Heart left ventricle (tissue), 16 donors: ENCODE measurements at regions not wholly inside any gene's neighbourhood (a gene's known extent, or its start where the extent isn't known, plus 50 kb on each side); places are given as distances from the start of the nearest gene placed in this dataset.

Source experiments
- ATAC-seq, 4 donors: fragments of 200-7000 bp; cut with Tn5 transposase; one replicate each; pipeline ENCODE4 v1.9.1; 2020 to 2022; ENCODE audit warnings: moderate library complexity in 4 of 4, mild to moderate bottlenecking in 3 of 4, moderate number of reproducible peaks in 1 of 4
- DNase-seq, 5 donors: peaks; one replicate each; pipeline ENCODE4 v3.0.0-alpha.2; 2020
- H3K27ac ChIP-seq, 12 donors: fragments of 200-600 bp; sonication (generic) in 4 of 12; one replicate each; pipeline versions ENCODE4 v1.5.0 to v1.8.0; 2016 to 2022; ENCODE audit warnings: mild to moderate bottlenecking in 2 of 12
- H3K27me3 ChIP-seq, 9 donors: fragments of 200-600 bp; sonication (generic) in 2 of 9; one replicate each; pipeline versions ENCODE4 v1.5.1 to v1.8.0; 2016 to 2022; ENCODE audit warnings: mild to moderate bottlenecking in 3 of 9
- H3K36me3 ChIP-seq, 9 donors: fragments of 200-600 bp; sonication (generic) in 2 of 9; one replicate each; pipeline versions ENCODE4 v1.5.0 to v1.8.0; 2018 to 2022; ENCODE audit warnings: mild to moderate bottlenecking in 2 of 9
- H3K4me1 ChIP-seq, 12 donors: fragments of 200-600 bp; sonication (generic) in 4 of 12; one replicate each; pipeline versions ENCODE4 v1.5.0 to v1.8.0; 2016 to 2022; ENCODE audit warnings: mild to moderate bottlenecking in 3 of 12
- H3K4me3 ChIP-seq, 12 donors: fragments of 200-600 bp; sonication (generic) in 4 of 12; one replicate each; pipeline versions ENCODE4 v1.5.0 to v1.8.0; 2017 to 2022; ENCODE audit warnings: mild to moderate bottlenecking in 9 of 12, moderate library complexity in 4 of 12
- H3K9me3 ChIP-seq, 12 donors: fragments of 200-600 bp; sonication (generic) in 4 of 12; one replicate each; pipeline versions ENCODE4 v1.5.0 to v1.8.0; 2016 to 2022; ENCODE audit warnings: mild to moderate bottlenecking in 1 of 12
- CTCF ChIP-seq, 12 donors: fragments of 200-600 bp; sonication (generic) in 4 of 12; IDR thresholded peaks; one replicate each; pipeline versions ENCODE4 v1.5.0 to v1.8.0; 2018 to 2022; ENCODE audit warnings: antibody characterized with exemption in 12 of 12, mild to moderate bottlenecking in 5 of 12
- POLR2A ChIP-seq, 2 donors: fragments of 450-650 bp; IDR thresholded peaks; one replicate each; pipeline ENCODE4 v1.6.1; 2017; ENCODE audit warnings: antibody characterized with exemption in 2 of 2, mild to moderate bottlenecking in 2 of 2, moderate library complexity in 2 of 2
- WGBS, 4 donors: extraction: QIAGEN DNeasy Blood & Tissue Kit in 2 of 4; methylation state at CpG; one replicate each; pipeline versions ENCODE4 v1.1.5 to v1.1.7; 2013 to 2018; 5-methylcytosine and 5-hydroxymethylcytosine counted together
- intact Hi-C, 10 donors: fragments of 100-400 bp; cut with DNase I; formaldehyde crosslinking; loops; one replicate each; pipeline versions ENCODE4 v1.11.1 to v1.14.2; 2022
- donor health status: ischemic (EF 13 %, LVEDD 7.1; RV severe dilation, severe dysfunction).
- donor health status: healthy with polysubstance abuse.
- donor health status: DM: no; HTN: yes; CAD: no.
- donor health status: DM: no; HTN: no; CAD: no.
- donor health status: ischemic (EF 25% LVEDD 6.9; RV normal size, moderate dysfunction).
- donor health status: ischemic (EF 25% LVEDD 5.7; RV mildly dilated, moderate dysfunction).
- donor health status: healthy.
- donor health status: DM: yes; HTN: yes; CAD: no.
- donor health status: ischemic (EF 35%, LVEDD 5.7; RV mildly dilated, moderate dysfunction).
- donor health status: nonischemic (EF 11% LVEDD 7.7; RV severe dilation, severe dysfunction).
- donor health status: DM: yes; HTN: yes; CAD: no.
- donor health status: PGD.
- donor health status: ischemic (EF 29% LVEDD 5.4; RV normal size, mild dysfunction).
- donor health status: nonischemic (EF 23%, LVEDD 6.1; RV moderate dilation, normal function).

- Histone ChIP-seq H3K36me3 (no peaks in the 10 kb centered on the region), H3K27me3 (no peaks in the 10 kb centered on the region), H3K4me1 (peaks cover 0 to 28% (median 7%) of the 10 kb centered on the region in 12 donors), H3K4me3 (no peak overlapping the region), H3K9me3 (no peaks in the 10 kb centered on the region), H3K27ac (peak overlapping the region in 2 of 12 donors; percentile 39 to 46)
- ATAC-seq (peak in 1 of 4 donors; percentile 32), DNase-seq (no peak)
- TF ChIP-seq POLR2A (IDR thresholded peaks at IDR 0.05) (no peak), CTCF (IDR thresholded peaks at IDR 0.05) (no peak)
- intact Hi-C loops: no loop called here
- 38 to 70% (median 57%) methylated on average over 4 of the region's 4 CpGs for WGBS, 4 donors
These were observed 88.3 kb upstream of the CACUL1 start for GRCh38 chr10:118842843-118843624.

- intact Hi-C loops: no loop called here
- no peaks in the 10 kb centered on the region for H3K36me3 ChIP-seq
- H3K9me3 ChIP-seq: no peaks in the 10 kb centered on the region
- H3K27ac ChIP-seq: peak overlapping the region in 3 of 12 donors; percentile 26 to 46 (median 39)
- no peaks in the 10 kb centered on the region for H3K27me3 ChIP-seq
- no peak overlapping the region for H3K4me3 ChIP-seq
- ATAC-seq: peak in 3 of 4 donors; percentile 20 to 36 (median 29)
- H3K4me1 ChIP-seq: peaks cover 0 to 28% (median 7%) of the 10 kb centered on the region in 12 donors
- TF ChIP-seq CTCF (IDR thresholded peaks at IDR 0.05) (no peak), POLR2A (IDR thresholded peaks at IDR 0.05) (no peak)
- no peak for DNase-seq
- 83 to 85% (median 83%) methylated on average over 4 to 7 of the region's 7 CpGs for WGBS, 4 donors
These were observed 89.0 kb upstream of the CACUL1 start for GRCh38 chr10:118843647-118844265.

GRCh38 chr10:118844731-118845521, 90.2 kb upstream of the CACUL1 start:
- peak in 1 of 4 donors; percentile 53 for ATAC-seq
- no peaks in the 10 kb centered on the region for H3K9me3 ChIP-seq
- intact Hi-C loops: no loop called here
- H3K36me3 ChIP-seq: no peaks in the 10 kb centered on the region
- no peaks in the 10 kb centered on the region for H3K27me3 ChIP-seq
- DNase-seq: no peak
- peaks cover 0 to 28% (median 7%) of the 10 kb centered on the region in 12 donors for H3K4me1 ChIP-seq
- peak overlapping the region in 4 of 12 donors; percentile 30 to 54 (median 42) for H3K27ac ChIP-seq
- WGBS, 4 donors: 54 to 61% (median 55%) methylated on average over 6 of the region's 6 CpGs
- H3K4me3 ChIP-seq: no peak overlapping the region
- TF ChIP-seq CTCF (IDR thresholded peaks at IDR 0.05) (no peak), POLR2A (IDR thresholded peaks at IDR 0.05) (no peak)

- no peak for ATAC-seq
- TF ChIP-seq CTCF (IDR thresholded peaks at IDR 0.05) (no peak), POLR2A (IDR thresholded peaks at IDR 0.05) (no peak)
- no peaks in the 10 kb centered on the region for H3K9me3 ChIP-seq
- H3K4me3 ChIP-seq: no peak overlapping the region
- peaks cover 0 to 28% (median 7%) of the 10 kb centered on the region in 12 donors for H3K4me1 ChIP-seq
- 86 to 94% (median 91%) methylated on average over 2 of the region's 2 CpGs for WGBS, 4 donors
- DNase-seq: no peak
- H3K27ac ChIP-seq: no peak overlapping the region
- intact Hi-C loops: no loop called here
- H3K36me3 ChIP-seq: no peaks in the 10 kb centered on the region
- no peaks in the 10 kb centered on the region for H3K27me3 ChIP-seq
These were observed 91.0 kb upstream of the CACUL1 start for GRCh38 chr10:118845776-118846175.
